Tibial nerve (tissue), 3 donors: ENCODE measurements at regions not wholly inside any gene's neighbourhood (a gene's known extent, or its start where the extent isn't known, plus 50 kb on each side); places are given as distances from the start of the nearest gene placed in this dataset.

Experiments used
- CTCF ChIP-seq, 5 experiments: fragments of 200-600 bp in 3 of 5; fragments of 450-650 bp in 2 of 5; sonication (generic) in 3 of 5; IDR thresholded peaks; one replicate each; pipeline ENCODE4 v1.5.1; 2016 to 2019; ENCODE audit warnings: antibody characterized with exemption in 5 of 5, mild to moderate bottlenecking in 3 of 5, moderate library complexity in 2 of 5
- POLR2A ChIP-seq, 2 donors: fragments of 450-650 bp; IDR thresholded peaks; one replicate each; pipeline ENCODE4 v1.6.1; 2017; ENCODE audit warnings: antibody characterized with exemption in 2 of 2, mild to moderate bottlenecking in 2 of 2, moderate library complexity in 2 of 2

- TF ChIP-seq CTCF (IDR thresholded peaks at IDR 0.05) (no peak), POLR2A (IDR thresholded peaks at IDR 0.05) (no peak)
Observed at GRCh38 chr9:13868336-13868735, 445.6 kb downstream of the NFIB start.
